NCI-H128 (cell line): ENCODE measurements at regions not wholly inside any gene's neighbourhood (a gene's known extent, or its start where the extent isn't known, plus 50 kb on each side); places are given as distances from the start of the nearest gene placed in this dataset.

Source experiments
- DNase-seq: peaks from one replicate; lab custom pipeline; 2025; ENCODE audit not compliant: unreplicated experiment; lab: John Stamatoyannopoulos, UW

DNA sequence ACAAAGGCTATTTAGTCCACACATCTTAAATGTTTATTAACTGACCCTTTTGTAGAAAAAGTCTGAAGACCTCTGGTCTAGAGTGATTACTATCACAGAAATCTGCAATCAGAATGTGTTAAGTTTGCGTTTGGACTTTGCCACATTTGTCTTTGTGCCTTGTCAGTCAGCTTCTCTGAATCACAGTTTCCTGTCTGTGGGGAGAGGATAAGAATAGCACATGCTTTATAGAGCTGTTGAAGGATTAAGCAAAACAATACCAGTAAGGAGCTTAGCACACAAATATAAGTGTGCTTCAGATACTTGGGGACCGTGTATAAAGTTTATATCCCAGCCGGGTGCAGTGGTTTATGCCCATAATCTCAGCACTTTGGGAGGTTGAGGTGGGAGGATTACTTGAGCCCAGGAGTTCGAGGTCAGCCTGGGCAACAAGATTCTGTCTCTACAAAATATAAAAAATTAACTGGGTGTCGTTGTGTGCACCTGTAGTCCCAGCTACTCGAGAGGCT, 63.0 kb upstream of the BTG1 start:
- DNase-seq, result no peak

DNA sequence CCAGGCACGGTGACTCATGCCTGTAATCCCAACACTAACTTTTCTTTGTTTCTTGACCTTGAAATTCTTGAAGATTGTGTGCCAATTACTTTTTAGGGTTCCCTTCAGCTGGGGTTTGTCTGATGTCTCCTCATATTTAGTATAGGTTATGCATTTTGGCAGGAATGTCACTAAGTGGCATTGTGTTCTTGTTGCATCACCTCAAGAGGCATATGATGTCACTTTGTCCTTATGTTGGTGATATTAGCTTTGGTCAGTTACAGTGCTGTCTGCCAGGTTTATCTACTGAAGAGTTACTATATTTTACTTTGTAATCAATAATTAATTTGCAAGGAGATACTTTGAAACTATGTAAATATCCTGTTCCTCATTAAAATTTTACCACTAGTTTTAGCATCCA, 61.0 kb upstream of the BTG1 start:
- no peak for DNase-seq

- DNase-seq, result no peak
Observed at GRCh38 chr12:92206011-92206410, 60.4 kb upstream of the BTG1 start.

DNA sequence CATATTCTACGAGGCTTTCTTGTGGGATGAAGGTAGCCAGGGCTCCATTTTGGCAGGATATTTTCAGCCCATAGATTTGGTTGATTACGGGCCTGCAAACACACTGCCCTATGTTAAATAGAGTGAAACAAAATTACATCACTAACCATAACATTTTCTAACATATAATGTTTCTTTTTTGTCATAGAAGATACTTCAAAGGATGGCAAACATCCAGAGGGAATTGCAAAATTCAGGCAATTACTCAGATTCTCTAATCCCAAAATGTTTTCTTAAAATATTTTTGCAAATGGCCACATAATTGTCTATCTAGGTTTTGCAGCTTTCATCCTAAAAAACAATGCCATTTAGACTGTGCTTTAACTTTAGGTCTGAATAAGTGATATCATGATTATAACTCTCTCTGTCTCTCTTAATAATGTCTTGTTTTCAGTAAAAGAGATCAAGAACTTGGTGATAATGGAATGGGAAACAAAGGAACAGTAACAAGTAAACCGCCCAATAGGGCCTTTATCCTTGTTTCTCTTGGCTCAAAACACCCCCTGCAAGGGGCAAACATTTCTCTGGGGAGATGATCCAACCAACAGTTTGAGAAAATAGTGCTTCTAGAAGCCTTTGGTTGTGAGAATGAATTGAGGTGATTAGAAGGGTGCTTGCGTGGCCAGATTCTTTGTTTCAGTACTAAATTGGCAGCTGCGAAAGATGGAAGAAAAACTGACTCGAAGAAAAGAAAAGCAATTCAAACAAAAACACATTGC, 54.4 kb upstream of the BTG1 start:
- no peak for DNase-seq

- no peak for DNase-seq
Observed at GRCh38 chr12:92197815-92198214, 52.2 kb upstream of the BTG1 start.

DNA sequence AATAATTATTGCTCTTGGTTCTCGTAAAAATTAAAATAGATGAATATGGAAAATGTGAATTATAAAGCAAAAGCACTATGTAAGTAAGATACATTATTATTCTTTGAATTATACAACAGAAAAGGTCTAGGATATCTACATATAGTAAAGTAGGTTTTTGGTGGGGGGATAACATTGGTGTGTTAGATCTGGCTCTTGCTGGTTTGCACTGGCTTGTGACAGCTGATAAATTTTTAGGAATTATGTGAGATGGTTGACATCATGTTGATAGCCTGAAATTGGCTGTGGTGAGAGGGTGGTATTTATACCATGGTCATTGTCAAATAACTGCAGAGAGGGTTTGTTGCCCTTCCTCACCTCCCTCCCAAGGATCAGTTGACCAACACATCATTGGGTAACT, 50.7 kb upstream of the BTG1 start:
- DNase-seq, result no peak
